ENCODE measurements at regions not wholly inside any gene's neighbourhood (a gene's known extent, or its start where the extent isn't known, plus 50 kb on each side); places are given as distances from the start of the nearest gene placed in this dataset.

DNA sequence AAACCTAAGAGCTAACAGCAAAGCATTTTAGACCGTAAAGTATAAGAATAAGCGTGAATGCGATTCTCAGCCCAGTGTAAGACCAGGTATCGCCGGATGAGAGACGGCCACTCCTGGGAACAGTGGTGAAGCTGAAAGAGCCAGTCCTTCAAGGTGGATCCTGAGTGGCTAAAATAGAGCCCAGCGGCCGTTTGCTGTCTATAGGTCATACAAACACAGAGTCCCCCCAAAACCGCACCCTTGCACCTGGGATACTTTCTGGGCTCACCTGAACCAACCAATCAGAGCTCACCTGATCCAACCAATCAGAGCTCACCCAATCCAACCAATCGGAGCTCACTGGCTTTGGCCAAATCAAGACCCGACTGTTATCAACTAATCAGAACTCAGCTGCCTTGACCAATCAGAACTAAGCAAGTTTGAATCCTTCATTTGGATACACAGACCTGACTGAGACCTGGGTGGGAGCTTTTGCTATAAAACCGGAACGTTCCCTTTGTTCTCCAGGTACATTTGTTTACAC, 248.2 kb downstream of the DLL1 start:
- Histone ChIP-seq H3K27ac (no peak overlapping the region), H3K36me3 (replicated peaks; ENCODE audit: insufficient read depth, low read depth) (no peaks in the 10 kb centered on the region), H3K9me3 (ENCODE audit: low read depth) (no peaks in the 10 kb centered on the region), H3K27me3 (no peaks in the 10 kb centered on the region), H3K9me2 (replicated peaks; ENCODE audit: insufficient read depth) (no peaks in the 10 kb centered on the region), H3K4me2 (no peak overlapping the region), H3K79me2 (no peaks in the 10 kb centered on the region), H3K4me1 (ENCODE audit: insufficient read depth) (no peaks in the 10 kb centered on the region), H3K4me3 (no peak overlapping the region), H2AFZ (no peak overlapping the region), H4K20me1 (ENCODE audit: insufficient read depth, poor library complexity, severe bottlenecking) (no peaks in the 10 kb centered on the region)
- TF ChIP-seq EZH2 (IDR thresholded peaks at IDR 0.05; ENCODE audit: borderline replicate concordance) (no peak), EZH2phosphoT487 (IDR thresholded peaks at IDR 0.05; ENCODE audit: low read depth, severe bottlenecking, unreplicated experiment) (no peak), CTCF (IDR thresholded peaks at IDR 0.05; ENCODE audit: poor library complexity) (no peak)
- WGBS (ENCODE audit: low lambda C conversion rate, missing lambda C conversion rate), result 97% methylated on average over 13 of the region's 13 CpGs
- DNase-seq (ENCODE audit: low spot score), result no peak

DNA sequence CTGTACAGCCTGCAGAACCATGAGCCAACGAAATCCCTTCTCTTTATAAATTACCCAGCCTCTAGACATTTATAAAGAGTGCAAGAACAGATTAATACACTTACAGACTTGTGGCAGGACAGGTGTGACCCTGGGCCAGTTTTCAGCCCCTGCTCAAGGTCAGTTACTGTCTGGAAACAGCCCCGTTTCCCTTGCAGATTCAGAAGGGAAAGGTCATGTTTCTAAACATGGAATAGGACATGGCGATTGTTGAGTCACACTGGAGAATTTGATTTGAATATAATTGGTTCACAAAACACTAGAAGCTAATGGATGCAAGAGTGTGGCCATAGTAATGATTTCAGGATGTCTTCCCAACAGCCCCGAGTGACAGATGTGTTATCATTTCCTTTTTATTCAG, 248.8 kb downstream of the DLL1 start:
- Histone ChIP-seq H2AFZ (no peak overlapping the region), H3K4me3 (no peak overlapping the region), H3K27ac (no peak overlapping the region), H3K4me2 (no peak overlapping the region), H3K27me3 (no peaks in the 10 kb centered on the region), H4K20me1 (ENCODE audit: insufficient read depth, poor library complexity, severe bottlenecking) (no peaks in the 10 kb centered on the region), H3K79me2 (no peaks in the 10 kb centered on the region), H3K9me2 (replicated peaks; ENCODE audit: insufficient read depth) (no peaks in the 10 kb centered on the region), H3K36me3 (replicated peaks; ENCODE audit: insufficient read depth, low read depth) (no peaks in the 10 kb centered on the region), H3K9me3 (ENCODE audit: low read depth) (no peaks in the 10 kb centered on the region), H3K4me1 (ENCODE audit: insufficient read depth) (no peaks in the 10 kb centered on the region)
- no peak for DNase-seq (ENCODE audit: low spot score)
- TF ChIP-seq EZH2 (IDR thresholded peaks at IDR 0.05; ENCODE audit: borderline replicate concordance) (no peak), EZH2phosphoT487 (IDR thresholded peaks at IDR 0.05; ENCODE audit: low read depth, severe bottlenecking, unreplicated experiment) (no peak), CTCF (IDR thresholded peaks at IDR 0.05; ENCODE audit: poor library complexity) (no peak)
- WGBS (ENCODE audit: low lambda C conversion rate, missing lambda C conversion rate), result 93% methylated on average over 4 of the region's 4 CpGs

DNA sequence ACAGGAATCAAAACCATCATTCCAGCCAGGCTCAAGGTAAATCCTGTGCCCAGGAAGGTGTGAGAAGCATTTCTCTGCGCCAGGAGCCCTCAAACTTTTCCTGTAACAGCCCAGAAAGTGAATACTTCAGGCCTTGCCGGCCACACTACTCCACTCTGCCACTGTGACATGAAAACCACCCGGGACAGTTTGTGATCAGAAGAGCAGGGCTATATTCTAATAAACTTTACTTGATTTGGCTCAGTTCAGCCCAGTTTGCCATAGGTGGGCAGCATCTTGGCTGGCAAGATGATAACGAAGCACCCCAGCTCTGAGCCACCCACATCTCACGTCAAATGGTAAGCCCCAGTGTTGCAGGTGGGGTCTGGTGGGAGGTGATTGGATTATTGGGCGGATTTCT, 249.4 kb downstream of the DLL1 start:
- no peaks in the 10 kb centered on the region for H3K27me3 ChIP-seq
- no peak overlapping the region for H2AFZ ChIP-seq
- TF ChIP-seq EZH2 (IDR thresholded peaks at IDR 0.05; ENCODE audit: borderline replicate concordance) (no peak), CTCF (IDR thresholded peaks at IDR 0.05; ENCODE audit: poor library complexity) (no peak), EZH2phosphoT487 (IDR thresholded peaks at IDR 0.05; ENCODE audit: low read depth, severe bottlenecking, unreplicated experiment) (no peak)
- DNase-seq (ENCODE audit: low spot score), result no peak
- H4K20me1 ChIP-seq (ENCODE audit: insufficient read depth, poor library complexity, severe bottlenecking), result no peaks in the 10 kb centered on the region
- no peaks in the 10 kb centered on the region for H3K36me3 ChIP-seq (replicated peaks; ENCODE audit: insufficient read depth, low read depth)
- no peak overlapping the region for H3K27ac ChIP-seq
- no peaks in the 10 kb centered on the region for H3K4me1 ChIP-seq (ENCODE audit: insufficient read depth)
- no peaks in the 10 kb centered on the region for H3K79me2 ChIP-seq
- H3K9me3 ChIP-seq (ENCODE audit: low read depth), result no peaks in the 10 kb centered on the region
- no peak overlapping the region for H3K4me2 ChIP-seq
- no peak overlapping the region for H3K4me3 ChIP-seq
- H3K9me2 ChIP-seq (replicated peaks; ENCODE audit: insufficient read depth), result no peaks in the 10 kb centered on the region
- WGBS (ENCODE audit: low lambda C conversion rate, missing lambda C conversion rate), result 96% methylated on average over 6 of the region's 6 CpGs

GRCh38 chr6:170040906-170041305, 250.0 kb downstream of the DLL1 start:
- 82% methylated on average over 5 of the region's 5 CpGs for WGBS (ENCODE audit: low lambda C conversion rate, missing lambda C conversion rate)

More at GRCh38 chr6:170040906-170041305, 250.0 kb downstream of the DLL1 start:
- no peaks in the 10 kb centered on the region for H3K27me3 ChIP-seq
- H2AFZ ChIP-seq, result no peak overlapping the region
- no peak overlapping the region for H3K4me3 ChIP-seq
- no peaks in the 10 kb centered on the region for H3K4me1 ChIP-seq (ENCODE audit: insufficient read depth)
- H3K36me3 ChIP-seq (replicated peaks; ENCODE audit: insufficient read depth, low read depth), result no peaks in the 10 kb centered on the region
- H3K9me3 ChIP-seq (ENCODE audit: low read depth), result no peaks in the 10 kb centered on the region
- no peak overlapping the region for H3K4me2 ChIP-seq
- TF ChIP-seq CTCF (IDR thresholded peaks at IDR 0.05; ENCODE audit: poor library complexity), result no peak
- TF ChIP-seq EZH2phosphoT487 (IDR thresholded peaks at IDR 0.05; ENCODE audit: low read depth, severe bottlenecking, unreplicated experiment), result no peak
- no peak for TF ChIP-seq EZH2 (IDR thresholded peaks at IDR 0.05; ENCODE audit: borderline replicate concordance)
- H3K27ac ChIP-seq, result no peak overlapping the region
- no peaks in the 10 kb centered on the region for H3K79me2 ChIP-seq
- no peak for DNase-seq (ENCODE audit: low spot score)
- no peaks in the 10 kb centered on the region for H4K20me1 ChIP-seq (ENCODE audit: insufficient read depth, poor library complexity, severe bottlenecking)
- no peaks in the 10 kb centered on the region for H3K9me2 ChIP-seq (replicated peaks; ENCODE audit: insufficient read depth)
